ENCODE measurements at regions not wholly inside any gene's neighbourhood (a gene's known extent, or its start where the extent isn't known, plus 50 kb on each side); places are given as distances from the start of the nearest gene placed in this dataset.

DNA sequence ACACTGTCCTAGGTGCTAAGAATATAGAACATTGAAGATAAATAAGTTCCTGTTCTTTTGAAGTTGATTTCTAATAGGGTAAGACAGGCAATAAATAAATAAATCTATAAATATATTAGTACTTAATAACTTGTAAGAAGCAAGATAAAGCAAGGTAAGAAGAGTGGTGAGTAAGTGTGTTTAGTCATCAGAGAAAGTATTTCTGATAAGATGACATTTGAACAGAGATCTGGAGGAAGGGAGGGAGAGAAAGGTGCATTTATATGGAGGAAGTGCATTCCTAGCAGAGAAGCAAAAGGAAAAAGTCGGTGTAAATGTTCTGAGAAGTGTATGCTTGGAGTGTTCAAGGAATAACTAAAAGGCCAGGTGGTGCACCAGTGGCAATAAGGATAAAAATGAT is 184.4 kb upstream of the GRIP1 start (continued):
- TF ChIP-seq IKZF3 (tag by site-specific recombination; IDR thresholded peaks at IDR 0.05) = no peak

DNA sequence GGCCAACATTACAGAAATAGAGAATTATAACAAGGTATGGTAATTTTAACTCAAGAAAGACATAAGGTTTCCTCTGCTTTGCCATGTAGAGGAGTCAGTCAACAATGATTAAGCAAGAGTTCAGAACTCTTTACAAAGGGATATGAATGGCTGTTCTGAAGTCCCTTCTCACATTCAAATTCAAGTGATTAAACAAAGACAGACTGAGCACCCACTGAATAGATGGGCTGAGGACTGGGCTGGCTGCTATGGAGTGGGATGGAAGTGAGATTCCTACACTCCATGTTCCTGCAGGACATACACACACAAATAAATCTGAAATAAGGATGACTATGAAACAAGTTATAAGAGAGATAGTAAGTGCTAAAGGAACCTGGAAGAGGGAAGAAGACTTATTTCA is 199.0 kb upstream of the GRIP1 start:
- Histone ChIP-seq H3K4me1 (ENCODE audit: control insufficient read depth, insufficient read depth, low read length) (peaks cover 6% of the 10 kb centered on the region; the same call in 1 of the 2 replicates), H3K36me3 (ENCODE audit: control insufficient read depth in 2 of 2, insufficient read depth in 1 of 2, low read length in 2 of 2) (no peaks in the 10 kb centered on the region), H3K9me3 (ENCODE audit: control insufficient read depth, insufficient read depth, low read depth, low read length) (no peaks in the 10 kb centered on the region), H3K4me3 (ENCODE audit: low read depth, low read length) (no peak overlapping the region), H3K27ac (ENCODE audit: extremely low read depth, low read depth, low read length) (no peak overlapping the region)
- CTCF ChIA-PET = no interaction called here
- POLR2A ChIA-PET = no interaction called here
- TF ChIP-seq ZNF169 (tag by site-specific recombination; IDR thresholded peaks at IDR 0.05) (no peak), ZNF394 (tag by site-specific recombination; IDR thresholded peaks at IDR 0.05; ENCODE audit: borderline replicate concordance) (no peak), ZNF140 (tag by site-specific recombination; IDR thresholded peaks at IDR 0.05) (no peak), ZNF366 (tag by site-specific recombination; conservative IDR thresholded peaks at IDR 0.05) (no peak), KLF16 (tag by site-specific recombination; IDR thresholded peaks at IDR 0.05) (no peak), ZNF777 (tag by site-specific recombination; IDR thresholded peaks at IDR 0.05; ENCODE audit: borderline replicate concordance) (no peak), PRDM1 (tag by site-specific recombination; IDR thresholded peaks at IDR 0.05) (no peak)

DNA sequence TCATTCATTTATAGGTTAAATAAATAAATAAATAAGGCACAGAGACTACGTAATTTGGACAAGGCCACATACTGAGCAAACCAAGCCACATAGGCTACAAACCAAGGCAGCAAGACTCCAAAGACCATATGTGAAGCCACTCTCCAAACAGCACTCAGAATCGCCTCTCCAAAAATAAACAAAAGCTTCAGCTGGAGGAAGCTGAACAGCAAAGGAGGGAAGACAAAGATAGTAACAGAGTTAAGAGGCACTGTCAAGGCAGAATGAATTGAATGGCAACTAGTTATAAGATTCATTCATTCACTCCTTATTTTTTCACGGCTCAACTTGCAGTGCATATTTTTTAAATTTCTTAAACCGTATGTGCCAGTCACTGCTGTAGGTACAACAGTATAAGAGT is 200.5 kb upstream of the GRIP1 start:
- TF ChIP-seq ZNF426 (tag by site-specific recombination; IDR thresholded peaks at IDR 0.05) = no peak
- TF ChIP-seq ZNF510 (tag by site-specific recombination; IDR thresholded peaks at IDR 0.05; ENCODE audit: insufficient replicate concordance) = no peak
- no peak for TF ChIP-seq ZNF664 (tag by site-specific recombination; IDR thresholded peaks at IDR 0.05)
- no peak for TF ChIP-seq ZNF169 (tag by site-specific recombination; IDR thresholded peaks at IDR 0.05)
- no peak for TF ChIP-seq ZNF16 (tag by site-specific recombination; IDR thresholded peaks at IDR 0.05; ENCODE audit: low read depth)
- no peak for TF ChIP-seq KLF16 (tag by site-specific recombination; IDR thresholded peaks at IDR 0.05)
- TF ChIP-seq, protein P1, sequence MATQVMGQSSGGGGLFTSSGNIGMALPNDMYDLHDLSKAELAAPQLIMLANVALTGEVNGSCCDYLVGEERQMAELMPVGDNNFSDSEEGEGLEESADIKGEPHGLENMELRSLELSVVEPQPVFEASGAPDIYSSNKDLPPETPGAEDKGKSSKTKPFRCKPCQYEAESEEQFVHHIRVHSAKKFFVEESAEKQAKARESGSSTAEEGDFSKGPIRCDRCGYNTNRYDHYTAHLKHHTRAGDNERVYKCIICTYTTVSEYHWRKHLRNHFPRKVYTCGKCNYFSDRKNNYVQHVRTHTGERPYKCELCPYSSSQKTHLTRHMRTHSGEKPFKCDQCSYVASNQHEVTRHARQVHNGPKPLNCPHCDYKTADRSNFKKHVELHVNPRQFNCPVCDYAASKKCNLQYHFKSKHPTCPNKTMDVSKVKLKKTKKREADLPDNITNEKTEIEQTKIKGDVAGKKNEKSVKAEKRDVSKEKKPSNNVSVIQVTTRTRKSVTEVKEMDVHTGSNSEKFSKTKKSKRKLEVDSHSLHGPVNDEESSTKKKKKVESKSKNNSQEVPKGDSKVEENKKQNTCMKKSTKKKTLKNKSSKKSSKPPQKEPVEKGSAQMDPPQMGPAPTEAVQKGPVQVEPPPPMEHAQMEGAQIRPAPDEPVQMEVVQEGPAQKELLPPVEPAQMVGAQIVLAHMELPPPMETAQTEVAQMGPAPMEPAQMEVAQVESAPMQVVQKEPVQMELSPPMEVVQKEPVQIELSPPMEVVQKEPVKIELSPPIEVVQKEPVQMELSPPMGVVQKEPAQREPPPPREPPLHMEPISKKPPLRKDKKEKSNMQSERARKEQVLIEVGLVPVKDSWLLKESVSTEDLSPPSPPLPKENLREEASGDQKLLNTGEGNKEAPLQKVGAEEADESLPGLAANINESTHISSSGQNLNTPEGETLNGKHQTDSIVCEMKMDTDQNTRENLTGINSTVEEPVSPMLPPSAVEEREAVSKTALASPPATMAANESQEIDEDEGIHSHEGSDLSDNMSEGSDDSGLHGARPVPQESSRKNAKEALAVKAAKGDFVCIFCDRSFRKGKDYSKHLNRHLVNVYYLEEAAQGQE (tag by site-specific recombination; IDR thresholded peaks at IDR 0.05) = 0 out of 2 replicates have a peak, but pooled peaks have one; percentile 24
- TF ChIP-seq, protein P2, sequence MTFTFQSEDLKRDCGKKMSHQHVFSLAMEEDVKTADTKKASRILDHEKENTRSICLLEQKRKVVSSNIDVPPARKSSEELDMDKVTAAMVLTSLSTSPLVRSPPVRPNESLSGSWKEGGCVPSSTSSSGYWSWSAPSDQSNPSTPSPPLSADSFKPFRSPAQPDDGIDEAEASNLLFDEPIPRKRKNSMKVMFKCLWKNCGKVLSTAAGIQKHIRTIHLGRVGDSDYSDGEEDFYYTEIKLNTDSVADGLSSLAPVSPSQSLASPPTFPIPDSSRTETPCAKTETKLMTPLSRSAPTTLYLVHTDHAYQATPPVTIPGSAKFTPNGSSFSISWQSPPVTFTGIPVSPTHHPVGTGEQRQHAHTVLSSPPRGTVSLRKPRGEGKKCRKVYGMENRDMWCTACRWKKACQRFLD (tag by site-specific recombination; IDR thresholded peaks at IDR 0.05) = no peak
- TF ChIP-seq ZNF792 (tag by site-specific recombination; IDR thresholded peaks at IDR 0.05) = no peak
- no peak for TF ChIP-seq KLF7 (tag by site-specific recombination; IDR thresholded peaks at IDR 0.05; ENCODE audit: borderline replicate concordance)
- TF ChIP-seq, protein P3, sequence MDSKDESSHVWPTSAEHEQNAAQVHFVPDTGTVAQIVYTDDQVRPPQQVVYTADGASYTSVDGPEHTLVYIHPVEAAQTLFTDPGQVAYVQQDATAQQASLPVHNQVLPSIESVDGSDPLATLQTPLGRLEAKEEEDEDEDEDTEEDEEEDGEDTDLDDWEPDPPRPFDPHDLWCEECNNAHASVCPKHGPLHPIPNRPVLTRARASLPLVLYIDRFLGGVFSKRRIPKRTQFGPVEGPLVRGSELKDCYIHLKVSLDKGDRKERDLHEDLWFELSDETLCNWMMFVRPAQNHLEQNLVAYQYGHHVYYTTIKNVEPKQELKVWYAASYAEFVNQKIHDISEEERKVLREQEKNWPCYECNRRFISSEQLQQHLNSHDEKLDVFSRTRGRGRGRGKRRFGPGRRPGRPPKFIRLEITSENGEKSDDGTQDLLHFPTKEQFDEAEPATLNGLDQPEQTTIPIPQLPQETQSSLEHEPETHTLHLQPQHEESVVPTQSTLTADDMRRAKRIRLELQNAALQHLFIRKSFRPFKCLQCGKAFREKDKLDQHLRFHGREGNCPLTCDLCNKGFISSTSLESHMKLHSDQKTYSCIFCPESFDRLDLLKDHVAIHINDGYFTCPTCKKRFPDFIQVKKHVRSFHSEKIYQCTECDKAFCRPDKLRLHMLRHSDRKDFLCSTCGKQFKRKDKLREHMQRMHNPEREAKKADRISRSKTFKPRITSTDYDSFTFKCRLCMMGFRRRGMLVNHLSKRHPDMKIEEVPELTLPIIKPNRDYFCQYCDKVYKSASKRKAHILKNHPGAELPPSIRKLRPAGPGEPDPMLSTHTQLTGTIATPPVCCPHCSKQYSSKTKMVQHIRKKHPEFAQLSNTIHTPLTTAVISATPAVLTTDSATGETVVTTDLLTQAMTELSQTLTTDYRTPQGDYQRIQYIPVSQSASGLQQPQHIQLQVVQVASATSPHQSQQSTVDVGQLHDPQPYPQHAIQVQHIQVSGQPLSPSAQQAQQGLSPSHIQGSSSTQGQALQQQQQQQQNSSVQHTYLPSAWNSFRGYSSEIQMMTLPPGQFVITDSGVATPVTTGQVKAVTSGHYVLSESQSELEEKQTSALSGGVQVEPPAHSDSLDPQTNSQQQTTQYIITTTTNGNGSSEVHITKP (tag by site-specific recombination; IDR thresholded peaks at IDR 0.05) = peak; percentile 31; the same call in 1 of the 2 replicates
- no peak for TF ChIP-seq ZNF404 (tag by site-specific recombination; IDR thresholded peaks at IDR 0.05)
- TF ChIP-seq, protein P4, sequence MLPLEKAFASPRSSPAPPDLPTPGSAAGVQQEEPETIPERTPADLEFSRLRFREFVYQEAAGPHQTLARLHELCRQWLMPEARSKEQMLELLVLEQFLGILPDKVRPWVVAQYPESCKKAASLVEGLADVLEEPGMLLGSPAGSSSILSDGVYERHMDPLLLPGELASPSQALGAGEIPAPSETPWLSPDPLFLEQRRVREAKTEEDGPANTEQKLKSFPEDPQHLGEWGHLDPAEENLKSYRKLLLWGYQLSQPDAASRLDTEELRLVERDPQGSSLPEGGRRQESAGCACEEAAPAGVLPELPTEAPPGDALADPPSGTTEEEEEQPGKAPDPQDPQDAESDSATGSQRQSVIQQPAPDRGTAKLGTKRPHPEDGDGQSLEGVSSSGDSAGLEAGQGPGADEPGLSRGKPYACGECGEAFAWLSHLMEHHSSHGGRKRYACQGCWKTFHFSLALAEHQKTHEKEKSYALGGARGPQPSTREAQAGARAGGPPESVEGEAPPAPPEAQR (tag by site-specific recombination; IDR thresholded peaks at IDR 0.05) = no peak
- POLR2A ChIA-PET = no interaction called here
- peaks cover 6% of the 10 kb centered on the region; the same call in 1 of the 2 replicates for H3K4me1 ChIP-seq (ENCODE audit: control insufficient read depth, insufficient read depth, low read length)

More for the DNA sequence above, 200.5 kb upstream of the GRIP1 start:
- CTCF ChIA-PET = interaction anchor here (0.7 kb wide), 1 partner anchor 528 kb away, joined by 3 read pairs; no protein-coding TSS in a partner anchor
- no peaks in the 10 kb centered on the region for H3K36me3 ChIP-seq (ENCODE audit: control insufficient read depth in 2 of 2, insufficient read depth in 1 of 2, low read length in 2 of 2)
- H3K27ac ChIP-seq (ENCODE audit: extremely low read depth, low read depth, low read length) = no peak overlapping the region
- no peaks in the 10 kb centered on the region for H3K9me3 ChIP-seq (ENCODE audit: control insufficient read depth, insufficient read depth, low read depth, low read length)
- H3K4me3 ChIP-seq (ENCODE audit: low read depth, low read length) = no peak overlapping the region
